NCI-H510A treated with DMSO at 0.1 percent for 48 hours (cell line): ENCODE measurements at regions not wholly inside any gene's neighbourhood (a gene's known extent, or its start where the extent isn't known, plus 50 kb on each side); places are given as distances from the start of the nearest gene placed in this dataset.

Experiments used
- DNase-seq: peaks from one replicate; lab custom pipeline; 2025; lab: John Stamatoyannopoulos, UW

- no peak for DNase-seq
These were observed 77.7 kb upstream of the MAP4K3 start for GRCh38 chr2:39514825-39515224.

DNA sequence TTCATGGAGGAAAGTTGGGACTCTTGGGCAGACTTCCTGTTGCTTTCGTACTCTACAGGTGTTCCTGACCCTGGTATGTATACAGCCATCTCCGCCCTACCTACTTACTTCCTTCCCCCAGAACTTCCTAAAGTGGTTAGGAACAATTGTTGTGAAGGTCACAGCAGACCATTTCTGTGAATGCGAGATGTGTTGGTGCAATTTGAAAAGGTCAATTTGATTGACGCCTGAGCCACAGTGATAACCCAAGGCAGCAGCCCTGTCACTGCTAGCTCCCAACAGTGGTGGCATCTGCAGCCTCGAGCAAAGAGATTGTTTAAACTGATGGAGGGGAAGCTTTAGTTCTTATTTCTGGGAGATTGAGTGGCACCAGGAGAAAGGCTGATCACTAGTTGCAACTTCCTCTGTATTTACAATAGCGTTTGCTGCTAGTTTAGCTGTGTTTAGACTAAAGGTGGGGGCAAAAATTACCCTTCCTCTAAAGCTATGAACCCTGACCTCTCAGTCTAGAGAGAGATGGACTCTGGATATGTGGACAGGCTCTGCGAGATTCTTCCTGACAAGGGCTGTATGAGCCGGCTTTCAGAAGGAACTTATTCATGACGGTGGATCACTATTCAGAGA is 78.3 kb upstream of the MAP4K3 start:
- no peak for DNase-seq

DNA sequence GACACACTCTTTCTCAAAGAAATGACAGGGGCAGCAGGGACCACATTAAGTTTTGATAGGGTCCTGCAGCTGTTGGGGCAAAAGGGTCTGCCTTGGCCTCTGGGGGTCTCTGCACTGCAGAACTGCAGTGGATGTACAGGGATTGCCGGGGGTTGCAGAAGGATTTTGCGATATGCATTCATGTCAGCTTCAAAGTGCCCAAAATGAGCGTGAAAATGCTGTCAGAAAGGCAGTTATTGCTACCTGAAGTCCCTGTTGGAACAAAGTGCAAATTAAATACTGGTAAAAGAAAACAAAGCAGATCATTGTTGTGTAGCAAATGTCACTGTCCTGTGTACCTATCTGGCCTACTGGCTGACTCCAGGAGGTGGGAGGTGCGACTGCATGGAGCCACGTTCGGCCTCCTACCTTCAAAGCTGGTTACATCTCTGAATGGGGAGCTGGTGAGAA is 78.8 kb upstream of the MAP4K3 start:
- no peak for DNase-seq

DNA sequence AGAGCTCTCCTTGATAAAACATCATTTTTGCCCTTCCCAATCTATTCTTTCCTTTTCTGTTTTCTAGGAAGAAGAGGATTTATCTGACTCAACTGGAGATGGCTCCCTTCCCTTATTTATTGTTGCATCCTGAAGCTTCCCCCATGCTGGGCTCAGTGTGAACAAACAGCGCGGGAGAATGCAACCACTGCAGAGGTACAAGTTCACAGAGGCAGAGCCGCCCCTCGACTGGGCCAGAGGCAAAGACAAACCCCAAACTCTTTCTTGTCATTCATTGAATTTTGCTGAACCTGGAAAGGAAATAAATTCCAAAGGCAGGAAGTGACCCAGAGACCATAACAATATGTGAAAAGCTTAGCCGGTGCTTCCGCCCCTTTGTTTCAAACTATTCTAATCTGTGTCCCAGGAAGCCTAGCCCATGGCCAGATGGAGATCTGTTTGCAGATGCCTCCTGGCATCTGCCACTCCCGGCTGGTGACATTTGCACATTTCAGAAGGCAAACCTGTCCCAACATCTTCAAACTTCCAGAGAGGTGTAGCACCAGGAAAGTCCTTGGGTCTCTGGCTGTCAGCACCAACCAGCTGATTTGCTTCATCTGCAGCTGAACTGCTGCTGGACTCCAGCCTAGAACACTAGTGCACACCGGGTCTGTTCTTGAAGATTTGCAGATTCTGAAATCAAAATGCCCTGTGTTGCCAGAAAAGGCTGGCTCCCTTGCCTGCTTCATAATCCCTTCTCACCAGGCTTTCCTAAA is 79.4 kb upstream of the MAP4K3 start:
- DNase-seq, result no peak

DNA sequence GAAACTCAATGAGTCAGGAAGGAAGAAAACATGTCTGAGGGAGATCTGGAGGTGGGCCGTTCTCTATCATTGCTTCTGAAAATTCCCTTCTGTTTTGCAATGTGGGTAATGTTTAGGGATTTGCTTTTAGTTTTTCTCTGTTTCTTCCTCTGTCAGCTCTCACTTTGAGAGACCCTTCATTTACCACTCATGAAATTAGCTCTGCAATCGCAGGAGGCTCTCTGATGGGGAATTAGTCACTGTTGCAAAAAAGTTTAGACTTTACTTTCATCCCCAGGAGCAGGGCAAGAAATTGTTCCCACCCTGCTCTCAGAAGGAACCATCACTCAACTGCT is 80.0 kb upstream of the MAP4K3 start:
- DNase-seq, result no peak

GRCh38 chr2:39517622-39518021 is 80.5 kb upstream of the MAP4K3 start:
- DNase-seq, result no peak

DNA sequence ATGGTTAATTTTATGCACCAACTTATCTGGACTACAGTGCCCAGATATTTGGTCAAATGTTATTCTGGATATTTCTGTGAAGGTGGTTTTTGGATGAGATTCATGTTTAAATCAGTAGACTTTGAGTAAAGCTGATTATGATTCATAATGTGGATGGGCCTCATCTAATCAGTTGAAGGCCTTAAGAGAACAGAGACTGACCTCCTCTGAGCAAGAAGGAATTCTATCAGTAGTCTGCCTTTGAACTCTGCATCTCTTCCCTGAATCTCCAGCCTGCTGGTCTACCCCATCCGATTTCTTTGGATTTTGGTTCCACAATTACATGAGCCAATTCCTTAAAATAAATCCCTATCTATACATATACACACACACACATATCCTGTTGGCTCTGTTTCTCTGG is 82.8 kb upstream of the MAP4K3 start:
- no peak for DNase-seq

DNA sequence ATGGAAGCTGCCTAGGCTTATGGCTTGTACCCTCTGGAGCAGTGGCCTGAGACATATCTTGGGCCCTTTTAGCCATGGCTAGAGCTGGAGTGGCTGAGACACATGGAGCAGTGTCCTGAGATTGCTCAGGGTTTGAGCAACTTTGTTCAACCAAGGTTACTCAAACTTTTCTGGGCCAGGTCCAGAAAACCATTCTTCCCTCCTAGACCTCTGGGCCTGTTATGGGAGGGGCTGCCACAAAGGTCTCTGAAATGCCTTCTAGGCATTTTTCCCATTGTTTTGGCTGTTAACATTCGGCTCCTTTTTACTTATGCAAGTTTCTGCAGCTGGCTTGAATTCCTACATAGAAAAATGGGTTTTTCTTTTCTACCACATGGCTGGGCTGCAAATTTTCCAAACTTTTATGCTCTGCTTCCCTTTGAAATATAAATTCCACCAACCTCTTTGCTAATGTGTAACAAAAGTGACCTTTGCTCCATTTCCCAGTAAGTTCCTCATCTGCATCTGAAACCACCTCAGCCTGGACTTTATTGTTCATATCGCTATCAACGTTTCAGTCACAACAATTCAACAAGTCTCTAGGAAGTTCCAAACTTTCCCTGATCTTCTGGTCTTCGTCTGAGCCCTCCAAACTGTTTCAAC is 84.9 kb upstream of the MAP4K3 start:
- no peak for DNase-seq

DNA sequence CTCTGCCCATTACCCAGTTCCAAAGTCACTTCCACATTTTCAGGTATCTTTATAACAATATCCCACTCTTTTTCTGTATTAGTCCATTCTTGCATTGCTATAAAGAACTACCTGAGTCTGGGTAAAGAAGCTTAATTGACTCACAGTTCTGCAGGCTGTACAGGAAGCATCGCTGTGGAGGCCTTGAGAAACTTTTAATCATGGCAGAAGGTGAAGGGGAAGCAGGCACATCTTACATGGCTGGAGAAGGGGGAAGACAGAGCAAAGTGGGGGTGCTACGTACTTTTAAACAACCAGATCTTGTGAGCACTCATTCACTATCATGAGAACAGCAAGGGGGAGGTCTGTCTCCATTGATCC is 85.4 kb upstream of the MAP4K3 start:
- no peak for DNase-seq

DNA sequence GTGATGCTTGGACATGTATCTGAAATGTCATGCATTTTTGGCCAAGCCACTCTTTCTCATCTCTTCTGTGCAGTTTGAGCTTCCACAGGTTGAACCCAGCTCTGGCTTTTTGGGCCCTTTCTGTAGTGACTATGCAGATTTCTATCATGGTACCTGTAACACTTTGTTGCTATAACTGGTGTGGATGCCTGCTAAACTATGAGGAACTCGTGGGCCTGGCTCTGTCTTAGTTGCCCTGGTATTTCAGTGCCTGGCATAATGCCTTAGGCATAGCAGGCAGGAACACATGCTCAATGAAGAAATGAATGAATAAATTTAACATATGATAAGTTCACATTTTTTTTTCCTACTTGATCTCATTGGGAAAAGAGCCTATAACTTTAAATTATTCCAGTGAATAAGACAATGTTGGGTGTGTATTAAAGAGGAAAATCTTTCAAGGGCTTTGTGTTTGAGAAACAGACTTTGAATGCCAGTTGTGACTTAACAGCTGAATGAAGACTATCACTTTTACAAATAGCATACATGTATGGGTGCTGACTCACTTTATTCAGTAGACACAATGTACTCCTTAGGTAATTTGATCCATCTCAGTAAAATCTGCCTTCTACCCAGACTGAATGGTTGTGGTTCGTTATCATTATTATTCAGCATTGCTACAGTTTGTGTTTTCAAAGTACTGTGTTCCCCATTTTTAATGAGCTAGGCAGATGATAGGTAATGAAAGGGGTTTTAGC is 86.4 kb upstream of the MAP4K3 start:
- DNase-seq, result no peak

DNA sequence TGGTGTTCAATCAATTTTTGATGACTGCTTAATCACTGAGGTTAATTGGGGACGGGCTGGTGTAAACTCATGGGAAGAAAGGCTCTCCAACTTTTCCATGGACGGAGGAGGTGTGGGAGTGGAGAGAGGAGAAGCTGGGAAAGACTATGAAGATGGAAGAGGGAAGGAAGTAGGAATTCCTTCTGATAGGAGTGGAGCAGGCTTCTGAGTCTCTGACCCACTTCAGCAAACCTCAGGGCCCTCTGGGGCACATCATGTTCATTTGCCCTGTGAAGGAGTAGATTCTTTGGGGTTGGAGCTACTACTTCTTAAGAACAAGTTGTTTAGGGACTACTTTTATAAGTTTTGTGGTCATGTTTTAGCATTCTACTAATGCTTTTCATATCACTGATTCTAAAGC is 87.0 kb upstream of the MAP4K3 start:
- DNase-seq, result no peak

GRCh38 chr2:39524756-39525635 is 87.9 kb upstream of the MAP4K3 start:
- no peak for DNase-seq

DNA sequence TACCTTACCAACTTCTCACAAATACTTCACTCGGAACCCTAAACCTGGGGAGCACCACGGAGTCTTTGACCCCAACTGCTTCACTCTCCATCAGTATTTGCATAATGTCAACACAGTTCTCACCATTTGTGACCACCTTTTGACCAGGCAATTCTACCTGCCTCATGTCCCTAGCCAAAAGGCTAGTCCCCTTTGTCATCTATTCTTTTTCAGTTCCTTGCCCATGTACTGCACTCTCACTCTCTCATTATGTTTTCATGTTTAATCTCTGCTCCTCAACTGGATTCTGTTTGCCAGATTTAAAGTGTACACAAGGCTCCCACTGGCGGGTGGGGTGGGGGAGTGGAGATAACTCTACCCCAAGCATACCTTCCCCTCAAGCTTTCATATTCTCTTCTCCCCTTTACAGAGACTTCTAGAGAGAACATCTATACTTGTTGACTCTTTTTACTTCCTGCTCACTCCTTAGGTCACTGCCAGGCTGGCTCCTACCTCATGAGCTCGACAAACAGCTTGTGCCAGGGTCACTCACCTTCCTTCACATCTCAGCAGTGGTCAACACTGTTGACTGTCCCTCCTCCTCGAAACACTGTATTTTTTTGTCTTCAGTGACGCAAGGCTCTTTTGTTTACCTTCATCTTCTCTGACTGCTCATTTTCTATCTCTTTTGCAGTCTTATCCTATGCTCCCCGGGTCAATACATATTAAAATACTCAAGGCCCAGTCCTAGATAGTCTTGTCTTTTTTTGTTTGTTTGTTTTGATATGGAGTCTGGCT is 88.7 kb upstream of the MAP4K3 start:
- no peak for DNase-seq

- DNase-seq, result no peak
These were observed 91.6 kb upstream of the MAP4K3 start for GRCh38 chr2:39528701-39529100.

DNA sequence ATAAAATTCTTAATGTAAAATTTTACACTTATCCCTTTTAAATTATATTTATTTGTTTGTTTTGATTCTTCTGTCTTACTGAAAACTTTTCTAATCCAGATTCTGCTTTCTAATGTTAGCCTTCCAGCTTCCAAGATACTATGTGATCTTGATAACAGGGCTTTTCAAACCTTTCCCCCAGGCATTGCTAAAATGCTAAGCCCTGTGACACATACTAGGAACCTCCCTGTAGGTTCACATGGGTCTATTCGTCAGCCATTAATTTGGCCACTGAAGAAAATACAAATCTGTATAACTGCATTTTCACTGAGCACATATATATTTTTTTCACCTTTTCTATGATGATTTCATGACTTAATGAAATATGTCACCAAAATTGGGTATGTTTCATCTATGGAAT is 92.8 kb upstream of the MAP4K3 start:
- no peak for DNase-seq

DNA sequence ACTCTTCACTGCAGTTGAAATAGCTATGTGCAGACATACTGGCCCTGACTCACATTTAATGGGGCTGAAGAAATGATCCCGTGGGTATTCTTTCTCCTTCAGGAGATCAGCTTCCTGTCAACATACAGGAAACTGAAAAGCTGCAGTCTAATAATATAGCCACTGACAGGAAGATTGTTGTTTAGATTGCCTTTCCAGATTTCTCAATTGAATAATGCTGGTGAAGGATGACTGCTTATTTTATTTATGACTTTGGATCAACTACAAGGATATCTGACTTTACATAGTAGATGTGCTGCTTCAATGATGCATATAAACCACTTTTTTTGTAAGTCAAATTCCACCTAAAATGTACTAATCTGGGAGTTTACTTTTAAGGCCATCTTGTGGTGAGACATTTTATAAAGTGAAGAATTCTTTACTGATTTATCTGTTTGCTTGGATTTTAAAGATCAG is 93.4 kb upstream of the MAP4K3 start:
- no peak for DNase-seq

DNA sequence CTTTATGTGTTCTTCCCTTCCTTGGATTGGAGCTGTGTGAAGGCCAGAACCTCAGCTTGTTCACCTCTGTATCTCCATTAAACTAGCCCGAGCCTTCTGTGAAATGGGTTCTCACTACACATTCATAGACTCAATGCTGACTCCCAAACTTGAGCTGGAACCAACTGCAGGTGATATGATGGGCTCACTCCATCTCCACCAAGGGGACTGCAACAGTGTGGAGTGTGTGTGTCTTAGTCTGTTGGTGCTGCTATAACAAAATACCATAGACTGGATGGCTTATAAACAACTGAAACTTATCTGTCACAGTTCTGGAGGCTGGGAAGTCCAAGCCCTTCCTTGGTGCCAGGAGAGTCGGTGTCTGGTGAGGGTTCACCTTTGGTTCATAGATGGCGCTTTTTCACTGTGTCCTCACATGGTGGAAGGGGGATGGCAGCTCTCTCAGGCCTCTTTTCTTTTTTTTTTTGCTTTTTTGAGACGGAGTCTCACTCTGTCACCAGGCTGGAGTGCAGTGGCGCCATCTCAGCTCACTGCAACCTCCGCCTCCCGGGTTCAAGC is 94.2 kb upstream of the MAP4K3 start:
- no peak for DNase-seq

DNA sequence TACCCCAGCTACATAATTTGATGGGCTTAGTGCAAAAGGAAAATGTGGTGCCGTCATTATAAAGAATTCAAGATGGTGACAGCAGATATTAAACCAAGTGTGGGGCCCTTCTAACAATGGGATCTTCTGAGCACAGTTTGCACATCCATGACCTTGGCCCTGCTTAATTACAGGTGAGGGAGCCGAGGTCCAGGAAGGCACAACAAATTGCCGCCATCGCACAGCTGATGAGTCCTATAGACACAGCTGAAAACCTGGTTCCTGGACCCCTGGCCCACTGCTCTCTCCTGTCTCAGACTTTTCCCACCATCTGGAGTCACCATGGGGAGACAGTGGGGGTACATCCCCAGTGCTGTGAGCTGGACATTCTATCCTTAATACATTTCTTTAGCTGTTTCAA is 95.8 kb upstream of the MAP4K3 start:
- DNase-seq, result no peak

GRCh38 chr2:39534095-39534711 is 97.1 kb upstream of the MAP4K3 start:
- DNase-seq, result no peak

- DNase-seq, result no peak
These were observed 98.6 kb upstream of the MAP4K3 start for GRCh38 chr2:39535636-39536185.
